GM23338 (cell line): ENCODE measurements at regions not wholly inside any gene's neighbourhood (a gene's known extent, or its start where the extent isn't known, plus 50 kb on each side); places are given as distances from the start of the nearest gene placed in this dataset.

Experiments used
- ATAC-seq: fragments of 200-7000 bp; cut with Tn5 transposase; 3 replicates; pipeline ENCODE4 v1.9.1; 2020
- DNase-seq: peaks from one replicate; pipeline ENCODE4 v3.0.0-alpha.2; 2015; ENCODE audit warnings: low spot score
- H2AFZ ChIP-seq: fragments of 200-600 bp; sonication (generic); 2 replicates; pipeline ENCODE4 v1.8.0; 2016; ENCODE audit warnings: antibody characterized with exemption, mild to moderate bottlenecking, moderate library complexity
- H3F3A ChIP-seq: fragments of 200-600 bp; sonication (generic); replicated peaks from 2 replicates; pipeline ENCODE4 v1.8.0; 2017; ENCODE audit warnings: antibody characterized with exemption, mixed run types, low read depth
- H3K27ac ChIP-seq: fragments of 200-600 bp; sonication (generic); 2 replicates; pipeline ENCODE4 v1.6.1; 2016; ENCODE audit warnings: low read depth
- H3K27me3 ChIP-seq: fragments of 200-600 bp; sonication (generic); 2 replicates; pipeline ENCODE4 v1.8.0; 2016; ENCODE audit warnings: mild to moderate bottlenecking, mixed run types, moderate library complexity; ENCODE audit not compliant: insufficient read depth
- H3K36me3 ChIP-seq: fragments of 200-600 bp; sonication (generic); 2 replicates; pipeline ENCODE4 v1.8.0; 2016; ENCODE audit warnings: mild to moderate bottlenecking; ENCODE audit not compliant: insufficient read depth
- H3K4me1 ChIP-seq: fragments of 200-600 bp; sonication (generic); 2 replicates; pipeline ENCODE4 v1.8.0; 2016; ENCODE audit warnings: mild to moderate bottlenecking, moderate library complexity; ENCODE audit not compliant: insufficient read depth
- H3K4me2 ChIP-seq: fragments of 200-600 bp; sonication (generic); 2 replicates; pipeline ENCODE4 v1.7.1; 2017; ENCODE audit warnings: mixed run types
- H3K4me3 ChIP-seq: fragments of 200-600 bp; sonication (generic); 2 replicates; pipeline ENCODE4 v1.6.1; 2016; ENCODE audit warnings: mixed run types
- H3K79me2 ChIP-seq: fragments of 200-600 bp; sonication (generic); replicated peaks from 2 replicates; pipeline ENCODE4 v1.8.0; 2017; ENCODE audit warnings: mild to moderate bottlenecking; ENCODE audit not compliant: insufficient read depth
- H3K9me2 ChIP-seq: fragments of 200-600 bp; sonication (generic); 2 replicates; pipeline ENCODE4 v1.8.0; 2017; ENCODE audit not compliant: insufficient read depth
- H4K20me1 ChIP-seq: fragments of 200-600 bp; sonication (generic); replicated peaks from 2 replicates; pipeline ENCODE4 v1.8.0; 2017; ENCODE audit warnings: mild to moderate bottlenecking; ENCODE audit not compliant: insufficient read depth
- H3K27ac Mint-ChIP-seq: 2 replicates; pipeline ENCODE4 v1.8.0; 2020; ENCODE audit warnings: inconsistent platforms, mild to moderate bottlenecking, moderate library complexity, mixed read lengths
- H3K27me3 Mint-ChIP-seq: 3 replicates; pipeline ENCODE4 v1.8.0; 2022; ENCODE audit warnings: low read depth, mild to moderate bottlenecking, moderate library complexity, mixed read lengths, inconsistent platforms; ENCODE audit not compliant: insufficient read depth, poor library complexity
- H3K36me3 Mint-ChIP-seq: 3 replicates; pipeline ENCODE4 v1.8.0; 2021; ENCODE audit warnings: low read depth, mild to moderate bottlenecking, inconsistent platforms, moderate library complexity, mixed read lengths
- H3K4me1 Mint-ChIP-seq: 3 replicates; pipeline ENCODE4 v1.8.0; 2020; ENCODE audit warnings: mild to moderate bottlenecking, inconsistent platforms, mixed read lengths
- H3K4me3 Mint-ChIP-seq: 3 replicates; pipeline ENCODE4 v1.8.0; 2021; ENCODE audit warnings: moderate library complexity, mild to moderate bottlenecking, inconsistent platforms, mixed read lengths
- H3K9me3 Mint-ChIP-seq: 3 replicates; pipeline ENCODE4 v1.8.0; 2020; ENCODE audit warnings: moderate library complexity, mild to moderate bottlenecking, inconsistent platforms, mixed read lengths
- EZH2 ChIP-seq: fragments of 200-600 bp; sonication (generic); IDR thresholded peaks from one replicate; pipeline ENCODE4 v1.8.0; 2017; ENCODE audit warnings: antibody characterized with exemption, mild to moderate bottlenecking, low read depth; ENCODE audit not compliant: unreplicated experiment
- NANOG ChIP-seq: IDR thresholded peaks from 2 replicates; pipeline ENCODE4 v1.6.1; 2016; ENCODE audit warnings: antibody characterized with exemption, borderline replicate concordance
- ZNF462 ChIP-seq: fragments of 250-450 bp; sonication (Bioruptor Pico); IDR thresholded peaks from 2 replicates; pipeline ENCODE4 v1.5.0; 2020; ENCODE audit warnings: mild to moderate bottlenecking, moderate library complexity
- TF ChIP-seq, protein P1 (sequence below): IDR thresholded peaks from one replicate; pipeline ENCODE4 v1.6.1; 2018; ENCODE audit warnings: antibody characterized with exemption; ENCODE audit not compliant: unreplicated experiment

GRCh38 chr7:35314354-35314753 lies 60.5 kb upstream of the TBX20 start (continued):
- TF ChIP-seq ZNF462 (CRISPR knock-in tag) (no peak), NANOG (no peak)

DNA sequence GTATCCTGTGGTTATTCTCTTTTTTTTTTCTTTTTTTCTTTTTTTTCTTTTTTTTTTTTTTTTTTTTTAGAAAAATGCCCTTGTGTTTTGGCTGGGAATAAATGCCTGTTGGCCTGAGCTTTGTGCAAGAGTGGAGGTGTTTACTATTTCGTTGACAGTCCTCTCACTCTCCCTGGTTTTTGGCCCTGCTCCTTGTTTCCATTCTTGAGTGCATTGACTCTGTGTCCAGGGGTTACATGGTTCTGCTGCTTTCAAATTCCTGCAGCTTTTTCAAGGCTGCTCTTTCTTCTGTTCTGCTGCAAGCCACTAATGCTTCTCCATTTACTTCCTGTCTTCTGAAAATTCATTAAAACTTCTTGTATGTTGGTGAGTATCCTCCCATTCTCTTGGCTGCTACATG lies 59.7 kb upstream of the TBX20 start:
- Histone ChIP-seq H3K27ac (no peak overlapping the region), H3K36me3 (no peaks in the 10 kb centered on the region), H2AFZ (no peak overlapping the region), H3K4me1 (no peaks in the 10 kb centered on the region), H3K79me2 (no peaks in the 10 kb centered on the region), H3K27me3 (no peaks in the 10 kb centered on the region), H3K4me3 (no peak overlapping the region), H4K20me1 (no peaks in the 10 kb centered on the region), H3F3A (no peaks in the 10 kb centered on the region), H3K4me2 (no peak overlapping the region), H3K9me2 (peaks cover 11% of the 10 kb centered on the region)
- Mint-ChIP-seq H3K27ac (no peak overlapping the region), H3K36me3 (no peaks in the 10 kb centered on the region), H3K4me1 (no peaks in the 10 kb centered on the region), H3K4me3 (no peak overlapping the region), H3K27me3 (peaks cover 2% of the 10 kb centered on the region), H3K9me3 (no peaks in the 10 kb centered on the region)
- DNase-seq (no peak), ATAC-seq (no peak)
- TF ChIP-seq, protein P1, sequence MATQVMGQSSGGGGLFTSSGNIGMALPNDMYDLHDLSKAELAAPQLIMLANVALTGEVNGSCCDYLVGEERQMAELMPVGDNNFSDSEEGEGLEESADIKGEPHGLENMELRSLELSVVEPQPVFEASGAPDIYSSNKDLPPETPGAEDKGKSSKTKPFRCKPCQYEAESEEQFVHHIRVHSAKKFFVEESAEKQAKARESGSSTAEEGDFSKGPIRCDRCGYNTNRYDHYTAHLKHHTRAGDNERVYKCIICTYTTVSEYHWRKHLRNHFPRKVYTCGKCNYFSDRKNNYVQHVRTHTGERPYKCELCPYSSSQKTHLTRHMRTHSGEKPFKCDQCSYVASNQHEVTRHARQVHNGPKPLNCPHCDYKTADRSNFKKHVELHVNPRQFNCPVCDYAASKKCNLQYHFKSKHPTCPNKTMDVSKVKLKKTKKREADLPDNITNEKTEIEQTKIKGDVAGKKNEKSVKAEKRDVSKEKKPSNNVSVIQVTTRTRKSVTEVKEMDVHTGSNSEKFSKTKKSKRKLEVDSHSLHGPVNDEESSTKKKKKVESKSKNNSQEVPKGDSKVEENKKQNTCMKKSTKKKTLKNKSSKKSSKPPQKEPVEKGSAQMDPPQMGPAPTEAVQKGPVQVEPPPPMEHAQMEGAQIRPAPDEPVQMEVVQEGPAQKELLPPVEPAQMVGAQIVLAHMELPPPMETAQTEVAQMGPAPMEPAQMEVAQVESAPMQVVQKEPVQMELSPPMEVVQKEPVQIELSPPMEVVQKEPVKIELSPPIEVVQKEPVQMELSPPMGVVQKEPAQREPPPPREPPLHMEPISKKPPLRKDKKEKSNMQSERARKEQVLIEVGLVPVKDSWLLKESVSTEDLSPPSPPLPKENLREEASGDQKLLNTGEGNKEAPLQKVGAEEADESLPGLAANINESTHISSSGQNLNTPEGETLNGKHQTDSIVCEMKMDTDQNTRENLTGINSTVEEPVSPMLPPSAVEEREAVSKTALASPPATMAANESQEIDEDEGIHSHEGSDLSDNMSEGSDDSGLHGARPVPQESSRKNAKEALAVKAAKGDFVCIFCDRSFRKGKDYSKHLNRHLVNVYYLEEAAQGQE: no peak
- TF ChIP-seq NANOG (no peak), EZH2 (no peak)
